GM12878 (cell line): ENCODE measurements at regions not wholly inside any gene's neighbourhood (a gene's known extent, or its start where the extent isn't known, plus 50 kb on each side); places are given as distances from the start of the nearest gene placed in this dataset.
"Not testable (repeated sequence)": the region's sequence is repeated elsewhere in the genome, so short reads cannot be mapped to it uniquely, and the experiment has no call there.

Source experiments
- ATAC-seq: fragments of 200-7000 bp; cut with Tn5 transposase; 3 replicates; pipeline ENCODE4 v1.9.1; 2020; ENCODE audit warnings: mild to moderate bottlenecking, moderate library complexity
- BruUV-seq: library from RNA; stranded (reverse); fragments of 400-500 nt; replicated peaks from 2 replicates; lab custom pipeline; 2021; lab: Mats Ljungman, UMichigan
- CTCF ChIA-PET: fragments of 300-600 bp; sonication (Branson Sonifier 250); formaldehyde crosslinking; extraction: SDS; loops from one replicate; lab custom pipeline; 2021; ENCODE audit warnings: inconsistent platforms; lab: Yijun Ruan, JAX
- POLR2A ChIA-PET: fragments of 350-600 bp; formaldehyde crosslinking; extraction: SDS; loops from one replicate; lab custom pipeline; 2021; ENCODE audit warnings: inconsistent platforms; lab: Charles Lee
- RAD21 ChIA-PET: fragments of 300-600 bp; sonication (Branson Sonifier 250); formaldehyde crosslinking; loops from one replicate; lab custom pipeline; 2023; ENCODE audit warnings: antibody characterized with exemption; ENCODE audit not compliant: unreplicated experiment; lab: Charles Lee
- SMC1A ChIA-PET: fragments of 300-600 bp; sonication (Branson Sonifier 250); formaldehyde crosslinking; loops from one replicate; lab custom pipeline; 2023; ENCODE audit not compliant: unreplicated experiment, uncharacterized antibody; lab: Charles Lee
- DNase-seq: peaks from one replicate; pipeline ENCODE4 v3.0.0-alpha.2; 2011; ENCODE audit warnings: low read depth, low spot score
- FAIRE-seq: peaks from 3 replicates; lab custom pipeline; 2011; peaks lifted over from hg19 to GRCh38; lab: Jason Lieb, UNC
- H2AFZ ChIP-seq: 2 replicates; pipeline ENCODE4 v1.6.0; 2011; ENCODE audit warnings: low read depth, low read length, control low read depth; ENCODE audit not compliant: control insufficient read depth
- H3K27ac ChIP-seq: 2 replicates; pipeline ENCODE4 v1.5.1; 2011; ENCODE audit warnings: control low read depth; ENCODE audit not compliant: control insufficient read depth, insufficient read depth
- H3K27me3 ChIP-seq, 2 experiments: replicated peaks in 1 of 2; 2 replicates each; pipeline versions ENCODE4 v1.6.0 to v1.6.1; 2011; ENCODE audit warnings: low read length in 1 of 2; ENCODE audit not compliant: control insufficient read depth in 2 of 2, insufficient read depth in 2 of 2
- H3K36me3 ChIP-seq, 2 experiments: 2 replicates each; pipeline ENCODE4 v1.5.1; 2011; ENCODE audit warnings: low read length in 1 of 2; ENCODE audit not compliant: control insufficient read depth in 2 of 2, insufficient read depth in 2 of 2
- H3K4me1 ChIP-seq: 2 replicates; pipeline ENCODE4 v1.6.1; 2011; ENCODE audit warnings: mild to moderate bottlenecking, low read length, moderate library complexity, mixed read lengths; ENCODE audit not compliant: control insufficient read depth, insufficient read depth
- H3K4me2 ChIP-seq: 2 replicates; pipeline ENCODE4 v1.6.0; 2011; ENCODE audit warnings: control low read depth; ENCODE audit not compliant: control insufficient read depth, insufficient read depth
- H3K4me3 ChIP-seq: fragments of 200-600 bp; sonication (generic); 2 replicates; pipeline ENCODE4 v1.5.1; 2016
- H3K79me2 ChIP-seq: 2 replicates; pipeline ENCODE4 v1.6.0; 2011; ENCODE audit warnings: low read length; ENCODE audit not compliant: control insufficient read depth, insufficient read depth
- H3K9ac ChIP-seq: 2 replicates; pipeline ENCODE4 v1.8.0; 2011; ENCODE audit warnings: low read length, control low read depth, mixed read lengths; ENCODE audit not compliant: control insufficient read depth, insufficient read depth
- H3K9me3 ChIP-seq: replicated peaks from 3 replicates; pipeline ENCODE4 v1.5.1; 2011; ENCODE audit warnings: mild to moderate bottlenecking, low read length; ENCODE audit not compliant: control insufficient read depth, insufficient read depth
- H4K20me1 ChIP-seq: 2 replicates; pipeline ENCODE4 v1.6.0; 2011; ENCODE audit not compliant: control insufficient read depth, insufficient read depth
- WGBS: methylation state at CpG from one replicate; pipeline ENCODE4 v1.1.6; 2016; ENCODE audit warnings: low lambda C conversion rate; ENCODE audit not compliant: insufficient replicate concordance, insufficient coverage; ENCODE audit errors: missing lambda C conversion rate; 5-methylcytosine and 5-hydroxymethylcytosine counted together
- in situ Hi-C: fragments of 300-500 bp; cut with MboI; formaldehyde crosslinking; loops from 9 replicates; pipeline ENCODE4 v1.14.3; 2018; ENCODE audit warnings: mixed read lengths
- intact Hi-C: fragments of 100-400 bp; cut with micrococcal nuclease; formaldehyde crosslinking; loops from one replicate; pipeline ENCODE4 v1.14.2; 2022; ENCODE audit not compliant: unreplicated experiment

DNA sequence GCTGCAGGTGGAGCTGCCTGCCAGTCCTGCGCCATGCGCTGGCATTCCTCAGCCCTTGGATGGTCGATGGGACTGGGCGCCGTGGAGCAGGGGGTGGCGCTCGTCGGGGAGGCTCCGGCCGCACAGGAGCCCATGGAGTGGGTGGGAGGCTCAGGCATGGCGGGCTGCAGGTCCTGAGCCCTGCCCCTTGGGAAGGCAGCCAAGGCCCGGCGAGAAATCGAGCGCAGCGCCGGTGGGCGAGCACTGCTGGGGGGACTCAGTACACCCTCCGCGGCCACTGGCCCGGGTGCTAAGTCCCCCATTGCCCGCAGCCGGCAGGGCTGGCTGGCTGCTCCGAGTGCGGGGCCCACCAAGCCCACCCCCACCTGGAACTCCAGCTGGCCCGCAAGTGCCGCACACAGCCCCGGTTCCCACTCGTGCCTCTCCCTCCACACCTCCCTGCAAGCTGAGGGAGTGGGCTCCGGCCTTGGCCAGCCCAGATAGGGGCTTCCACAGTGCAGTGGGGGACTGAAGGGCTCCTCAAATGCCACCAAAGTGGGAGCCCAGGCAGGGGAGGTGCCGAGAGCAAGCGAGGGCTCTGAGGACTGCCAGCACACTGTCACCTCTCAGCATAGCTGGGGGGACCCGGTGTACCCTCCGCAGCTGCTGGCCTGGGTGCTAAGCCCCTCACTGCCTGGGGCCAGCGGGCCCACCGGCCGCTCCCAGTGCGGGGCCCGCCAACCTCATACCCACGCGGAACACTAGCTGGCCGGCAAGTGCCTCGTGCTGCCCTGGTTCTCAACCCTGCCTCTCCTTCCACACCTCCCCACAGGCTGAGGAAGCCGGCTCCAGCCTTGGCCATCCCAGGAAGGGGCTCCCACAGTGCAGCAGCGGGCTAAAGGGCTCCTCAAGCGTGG, 742.7 kb downstream of the SOCS6 start:
- H3K27me3 ChIP-seq, H3K9ac ChIP-seq, H3K36me3 ChIP-seq, H2AFZ ChIP-seq, H3K4me2 ChIP-seq, H3K27ac ChIP-seq, BruUV-seq, H3K79me2 ChIP-seq, SMC1A ChIA-PET, H4K20me1 ChIP-seq, H3K9me3 ChIP-seq, RAD21 ChIA-PET, ATAC-seq, H3K4me3 ChIP-seq, H3K4me1 ChIP-seq, intact Hi-C loops, in situ Hi-C loops, CTCF ChIA-PET, FAIRE-seq, DNase-seq: not testable (repeated sequence)
- POLR2A ChIA-PET: interaction anchor here (0.6 kb wide), 1 partner anchor 536 kb away, joined by 3 read pairs; no protein-coding TSS in a partner anchor
- 76% methylated on average over 27 of the region's 46 CpGs for WGBS

DNA sequence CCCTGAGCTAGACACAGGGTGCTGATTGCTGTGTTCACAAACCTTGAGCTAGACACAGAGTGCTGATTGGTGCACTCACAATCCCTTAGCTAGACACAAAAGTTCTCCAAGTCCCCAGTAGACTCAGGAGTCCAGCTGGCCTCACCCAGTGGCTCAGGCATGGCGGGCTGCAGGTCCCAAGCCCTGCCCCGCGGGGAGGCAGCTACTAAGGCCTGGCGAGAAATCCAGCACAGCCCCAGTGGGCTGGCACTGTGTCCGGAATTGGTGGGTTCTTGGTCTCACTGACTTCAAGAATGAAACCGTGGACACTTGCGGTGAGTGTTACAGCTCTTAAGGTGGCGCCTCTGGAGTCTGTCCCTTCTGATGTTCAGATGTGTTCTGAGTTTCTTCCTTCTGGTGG, 741.2 kb downstream of the SOCS6 start:
- DNase-seq, H3K79me2 ChIP-seq, RAD21 ChIA-PET, H3K9ac ChIP-seq, in situ Hi-C loops, FAIRE-seq, H3K27ac ChIP-seq, H2AFZ ChIP-seq, H3K4me1 ChIP-seq, H3K9me3 ChIP-seq, H4K20me1 ChIP-seq, H3K27me3 ChIP-seq, H3K36me3 ChIP-seq, intact Hi-C loops, CTCF ChIA-PET, POLR2A ChIA-PET, ATAC-seq, BruUV-seq, H3K4me3 ChIP-seq, H3K4me2 ChIP-seq: not testable (repeated sequence)
- SMC1A ChIA-PET: interaction anchor here (1.2 kb wide), 1 partner anchor 10 kb away, joined by 3 read pairs; no protein-coding TSS in a partner anchor
- 85% methylated on average over 8 of the region's 8 CpGs for WGBS
